GM19438 (cell line): ENCODE measurements at regions not wholly inside any gene's neighbourhood (a gene's known extent, or its start where the extent isn't known, plus 50 kb on each side); places are given as distances from the start of the nearest gene placed in this dataset.
"Not testable (repeated sequence)": the region's sequence is repeated elsewhere in the genome, so short reads cannot be mapped to it uniquely, and the experiment has no call there.

Experiments
- ATAC-seq: cut with Tn5 transposase; IDR thresholded peaks from one replicate; pipeline ENCODE4 v1.9.1; 2021; ENCODE audit warnings: low read depth; ENCODE audit not compliant: unreplicated experiment

- ATAC-seq: no peak
These were observed 1635.4 kb upstream of the SLC10A2 start for GRCh38 chr13:104701591-104701990.

- no peak for ATAC-seq
These were observed 1628.2 kb upstream of the SLC10A2 start for GRCh38 chr13:104694397-104694796.

- no peak for ATAC-seq
These were observed 1626.9 kb upstream of the SLC10A2 start for GRCh38 chr13:104693126-104693525.

- no peak for ATAC-seq
These were observed 1625.7 kb upstream of the SLC10A2 start for GRCh38 chr13:104691767-104692467.

GRCh38 chr13:104686484-104686883 lies 1620.3 kb upstream of the SLC10A2 start:
- no peak for ATAC-seq

- ATAC-seq: no peak
These were observed 1617.6 kb upstream of the SLC10A2 start for GRCh38 chr13:104683789-104684188.

- ATAC-seq: no peak
These were observed 1611.9 kb upstream of the SLC10A2 start for GRCh38 chr13:104678161-104678560.

GRCh38 chr13:104671901-104672300 lies 1605.7 kb upstream of the SLC10A2 start:
- ATAC-seq: no peak

- no peak for ATAC-seq
These were observed 1591.0 kb upstream of the SLC10A2 start for GRCh38 chr13:104657196-104657595.

GRCh38 chr13:104650431-104650830 lies 1584.2 kb upstream of the SLC10A2 start:
- ATAC-seq: no peak

GRCh38 chr13:104648291-104648690 lies 1582.1 kb upstream of the SLC10A2 start:
- ATAC-seq: no peak

- ATAC-seq: no peak
These were observed 1579.6 kb upstream of the SLC10A2 start for GRCh38 chr13:104645786-104646185.

GRCh38 chr13:104641309-104641708 lies 1575.1 kb upstream of the SLC10A2 start:
- ATAC-seq: no peak

- ATAC-seq: no peak
These were observed 1569.7 kb upstream of the SLC10A2 start for GRCh38 chr13:104635879-104636278.

- no peak for ATAC-seq
These were observed 1567.8 kb upstream of the SLC10A2 start for GRCh38 chr13:104634016-104634415.

- ATAC-seq: no peak
These were observed 1566.5 kb upstream of the SLC10A2 start for GRCh38 chr13:104632736-104633135.

GRCh38 chr13:104625201-104625600 lies 1559.0 kb upstream of the SLC10A2 start:
- ATAC-seq: no peak

GRCh38 chr13:104616990-104617389 lies 1550.8 kb upstream of the SLC10A2 start:
- no peak for ATAC-seq

GRCh38 chr13:104614361-104615145 lies 1548.3 kb upstream of the SLC10A2 start:
- ATAC-seq: no peak

GRCh38 chr13:104608331-104608730 lies 1542.1 kb upstream of the SLC10A2 start:
- no peak for ATAC-seq

- ATAC-seq: not testable (repeated sequence)
These were observed 1539.2 kb upstream of the SLC10A2 start for GRCh38 chr13:104605435-104605834.
